CD8-positive, alpha-beta memory T cell (primary cell): ENCODE measurements at regions not wholly inside any gene's neighbourhood (a gene's known extent, or its start where the extent isn't known, plus 50 kb on each side); places are given as distances from the start of the nearest gene placed in this dataset.

Experiments used
- CTCF ChIA-PET: fragments of 350-600 bp; sonication (Branson Sonifier 250); formaldehyde crosslinking; loops from one replicate; lab custom pipeline; 2021; ENCODE audit warnings: antibody characterized with exemption; lab: Charles Lee
- POLR2A ChIA-PET: fragments of 350-600 bp; sonication (Branson Sonifier 250); formaldehyde crosslinking; loops from one replicate; lab custom pipeline; 2021; ENCODE audit warnings: antibody characterized with exemption; lab: Charles Lee
- DNase-seq, 5 donors: peaks; one replicate each; pipeline versions ENCODE4 v3.0.0 to v3.0.0-alpha.2; 2020 to 2022; ENCODE audit warnings: mixed read lengths in 1 of 5
- H3K27ac ChIP-seq: one replicate; pipeline ENCODE4 v1.7.0; 2013; ENCODE audit warnings: low read depth, mild to moderate bottlenecking, low read length, moderate library complexity
- H3K27me3 ChIP-seq: 2 replicates; pipeline ENCODE4 v1.7.0; 2013; ENCODE audit warnings: low read length, mild to moderate bottlenecking; ENCODE audit not compliant: insufficient read depth, poor library complexity, severe bottlenecking
- H3K36me3 ChIP-seq: 2 replicates; pipeline ENCODE4 v1.7.0; 2013; ENCODE audit warnings: mild to moderate bottlenecking, low read length, moderate library complexity; ENCODE audit not compliant: insufficient read depth
- H3K4me1 ChIP-seq: 2 replicates; pipeline ENCODE4 v1.7.0; 2013; ENCODE audit warnings: mild to moderate bottlenecking, low read length, moderate library complexity; ENCODE audit not compliant: insufficient read depth
- H3K4me3 ChIP-seq: 2 replicates; pipeline ENCODE4 v1.7.0; 2013; ENCODE audit warnings: mild to moderate bottlenecking, low read length
- H3K9me3 ChIP-seq: 2 replicates; pipeline ENCODE4 v1.7.0; 2013; ENCODE audit warnings: mild to moderate bottlenecking, low read length
- H3K27ac Mint-ChIP-seq, 8 donors: one replicate each; pipeline ENCODE4 v1.8.0; 2020 to 2021; ENCODE audit warnings: mixed read lengths in 8 of 8, mild to moderate bottlenecking in 6 of 8, inconsistent platforms in 3 of 8, moderate library complexity in 3 of 8
- H3K27me3 Mint-ChIP-seq, 2 donors: one replicate each; pipeline ENCODE4 v1.8.0; 2020 to 2021; ENCODE audit warnings: mixed read lengths in 2 of 2, mild to moderate bottlenecking in 1 of 2, moderate library complexity in 1 of 2
- H3K36me3 Mint-ChIP-seq, 3 donors: one replicate each; pipeline ENCODE4 v1.8.0; 2020 to 2021; ENCODE audit warnings: mixed read lengths in 3 of 3, inconsistent platforms in 1 of 3, mild to moderate bottlenecking in 1 of 3
- H3K4me1 Mint-ChIP-seq, 3 donors: one replicate each; pipeline ENCODE4 v1.8.0; 2020 to 2021; ENCODE audit warnings: mixed read lengths in 3 of 3, inconsistent platforms in 1 of 3, mild to moderate bottlenecking in 1 of 3
- H3K4me3 Mint-ChIP-seq, 7 donors: one replicate each; pipeline ENCODE4 v1.8.0; 2020 to 2021; ENCODE audit warnings: mixed read lengths in 7 of 7, mild to moderate bottlenecking in 6 of 7, moderate library complexity in 4 of 7, inconsistent platforms in 2 of 7
- H3K9me3 Mint-ChIP-seq, 5 donors: one replicate each; pipeline ENCODE4 v1.8.0; 2020 to 2022; ENCODE audit warnings: mixed read lengths in 5 of 5, mild to moderate bottlenecking in 3 of 5, moderate library complexity in 2 of 5, inconsistent platforms in 1 of 5

- CTCF ChIA-PET = no interaction called here
- no peaks in the 10 kb centered on the region for H3K36me3 Mint-ChIP-seq
- POLR2A ChIA-PET = no interaction called here
Observed at GRCh38 chr10:130967784-130968183, 343.7 kb downstream of the TCERG1L start.

GRCh38 chr10:130968511-130968910, 343.0 kb downstream of the TCERG1L start:
- Histone ChIP-seq H3K27ac (no peak overlapping the region), H3K9me3 (no peaks in the 10 kb centered on the region), H3K36me3 (no peaks in the 10 kb centered on the region), H3K27me3 (no peaks in the 10 kb centered on the region), H3K4me3 (no peak overlapping the region), H3K4me1 (no peaks in the 10 kb centered on the region)
- POLR2A ChIA-PET = no interaction called here
- CTCF ChIA-PET = no interaction called here
- H3K9me3 Mint-ChIP-seq = peaks cover 0 to 7% (median 0%) of the 10 kb centered on the region in 5 donors
- H3K36me3 Mint-ChIP-seq = no peaks in the 10 kb centered on the region
- H3K4me3 Mint-ChIP-seq = no peak overlapping the region
- DNase-seq = no peak
- no peak overlapping the region for H3K27ac Mint-ChIP-seq
- no peaks in the 10 kb centered on the region for H3K4me1 Mint-ChIP-seq
- no peaks in the 10 kb centered on the region for H3K27me3 Mint-ChIP-seq

More at GRCh38 chr10:130967784-130968183, 343.7 kb downstream of the TCERG1L start:
- no peak for DNase-seq
- Mint-ChIP-seq H3K27ac (no peak overlapping the region), H3K9me3 (peaks cover 0 to 7% (median 0%) of the 10 kb centered on the region in 5 donors), H3K27me3 (no peaks in the 10 kb centered on the region), H3K4me3 (no peak overlapping the region), H3K4me1 (no peaks in the 10 kb centered on the region)
- Histone ChIP-seq H3K4me3 (no peak overlapping the region), H3K36me3 (no peaks in the 10 kb centered on the region), H3K27ac (no peak overlapping the region), H3K27me3 (no peaks in the 10 kb centered on the region), H3K9me3 (no peaks in the 10 kb centered on the region), H3K4me1 (no peaks in the 10 kb centered on the region)

- no peaks in the 10 kb centered on the region for H3K4me1 ChIP-seq
- no peaks in the 10 kb centered on the region for H3K27me3 ChIP-seq
- Mint-ChIP-seq H3K27ac (no peak overlapping the region), H3K4me1 (no peaks in the 10 kb centered on the region), H3K9me3 (peaks cover 0 to 7% (median 0%) of the 10 kb centered on the region in 5 donors), H3K4me3 (no peak overlapping the region), H3K27me3 (no peaks in the 10 kb centered on the region), H3K36me3 (no peaks in the 10 kb centered on the region)
- H3K27ac ChIP-seq = no peak overlapping the region
- CTCF ChIA-PET = no interaction called here
- POLR2A ChIA-PET = no interaction called here
- H3K36me3 ChIP-seq = no peaks in the 10 kb centered on the region
- no peak for DNase-seq
- no peak overlapping the region for H3K4me3 ChIP-seq
- no peaks in the 10 kb centered on the region for H3K9me3 ChIP-seq
Observed at GRCh38 chr10:130968964-130969363, 342.6 kb downstream of the TCERG1L start.

- Histone ChIP-seq H3K9me3 (no peaks in the 10 kb centered on the region), H3K27ac (no peak overlapping the region), H3K4me1 (no peaks in the 10 kb centered on the region), H3K36me3 (no peaks in the 10 kb centered on the region), H3K27me3 (no peaks in the 10 kb centered on the region), H3K4me3 (no peak overlapping the region)
- ChIA-PET POLR2A (no interaction called here), CTCF (no interaction called here)
- peak overlapping the region in 1 of 7 donors; percentile 6 for H3K4me3 Mint-ChIP-seq
- DNase-seq = no peak
- H3K9me3 Mint-ChIP-seq = peaks cover 0 to 10% (median 0%) of the 10 kb centered on the region in 5 donors
- H3K36me3 Mint-ChIP-seq = no peaks in the 10 kb centered on the region
- H3K27me3 Mint-ChIP-seq = no peaks in the 10 kb centered on the region
- H3K27ac Mint-ChIP-seq = no peak overlapping the region
- no peaks in the 10 kb centered on the region for H3K4me1 Mint-ChIP-seq
Observed at GRCh38 chr10:130969700-130970099, 341.8 kb downstream of the TCERG1L start.

GRCh38 chr10:130970341-130971122, 341.0 kb downstream of the TCERG1L start:
- H3K4me1 Mint-ChIP-seq = no peaks in the 10 kb centered on the region
- no peaks in the 10 kb centered on the region for H3K27me3 ChIP-seq
- H3K9me3 ChIP-seq = no peaks in the 10 kb centered on the region
- no peaks in the 10 kb centered on the region for H3K36me3 ChIP-seq
- POLR2A ChIA-PET = no interaction called here
- H3K9me3 Mint-ChIP-seq = peaks cover 0 to 10% (median 0%) of the 10 kb centered on the region in 5 donors
- no peaks in the 10 kb centered on the region for H3K36me3 Mint-ChIP-seq
- H3K27me3 Mint-ChIP-seq = no peaks in the 10 kb centered on the region
- no peak overlapping the region for H3K4me3 ChIP-seq
- DNase-seq = no peak
- peak overlapping the region in 1 of 7 donors; percentile 51 for H3K4me3 Mint-ChIP-seq
- no peaks in the 10 kb centered on the region for H3K4me1 ChIP-seq
- no peak overlapping the region for H3K27ac Mint-ChIP-seq
- CTCF ChIA-PET = no interaction called here
- H3K27ac ChIP-seq = no peak overlapping the region

DNA sequence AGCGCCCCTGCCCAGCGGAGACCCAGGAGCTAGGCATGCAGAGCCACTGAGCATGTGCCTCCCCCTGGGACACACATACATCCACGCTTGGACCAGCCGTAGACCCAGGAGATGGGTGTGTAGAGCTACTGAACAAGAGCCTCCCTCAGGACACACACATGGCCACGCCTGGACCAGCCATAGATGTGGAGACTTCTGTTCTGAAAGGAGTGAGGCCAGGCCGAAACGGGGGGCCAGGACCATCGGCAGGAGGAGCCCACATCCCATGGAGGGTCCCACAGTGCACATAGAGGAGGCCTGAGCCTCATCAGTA, 340.4 kb downstream of the TCERG1L start:
- H3K9me3 ChIP-seq = no peaks in the 10 kb centered on the region
- Mint-ChIP-seq H3K9me3 (peaks cover 0 to 10% (median 0%) of the 10 kb centered on the region in 5 donors), H3K4me3 (no peak overlapping the region), H3K27me3 (no peaks in the 10 kb centered on the region), H3K4me1 (no peaks in the 10 kb centered on the region), H3K27ac (no peak overlapping the region), H3K36me3 (no peaks in the 10 kb centered on the region)
- H3K27me3 ChIP-seq = no peaks in the 10 kb centered on the region
- H3K4me3 ChIP-seq = no peak overlapping the region
- H3K27ac ChIP-seq = no peak overlapping the region
- no peak for DNase-seq
- ChIA-PET POLR2A (no interaction called here), CTCF (no interaction called here)
- H3K4me1 ChIP-seq = no peaks in the 10 kb centered on the region
- H3K36me3 ChIP-seq = no peaks in the 10 kb centered on the region

DNA sequence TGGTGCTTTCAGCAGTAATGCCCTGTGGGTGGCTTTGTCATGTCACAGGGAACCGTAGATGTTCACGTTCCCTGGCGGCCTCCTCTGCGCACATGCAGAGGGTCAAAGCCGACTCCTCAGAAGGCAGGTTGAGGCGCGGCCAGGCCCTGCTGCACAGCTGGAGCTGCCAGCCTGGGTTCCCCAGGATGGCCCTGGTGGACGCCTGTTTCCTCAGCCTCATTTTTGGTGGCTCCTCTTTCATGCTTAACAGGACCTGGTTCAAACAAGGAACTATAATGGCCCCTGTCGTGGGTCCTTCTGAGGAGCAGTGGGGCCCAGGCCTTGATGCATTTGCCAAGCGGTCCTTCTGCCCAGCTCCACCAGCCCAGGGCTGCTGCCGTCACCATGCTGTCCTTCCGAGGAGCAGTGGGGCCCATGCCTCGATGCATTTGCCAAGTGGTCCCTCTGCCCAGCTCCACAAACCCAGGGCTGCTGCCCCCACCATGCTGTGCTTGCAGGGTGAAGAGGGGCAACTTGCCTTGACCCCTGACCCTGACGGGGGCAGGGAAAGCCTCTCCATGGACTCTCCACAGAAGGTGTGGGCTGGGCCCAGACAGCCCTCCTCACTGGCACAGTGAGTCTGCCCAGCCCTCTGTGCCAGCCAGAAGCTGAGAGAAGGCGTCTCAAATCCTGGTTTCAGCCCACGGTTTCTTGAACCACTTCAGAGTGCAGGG, 338.2 kb downstream of the TCERG1L start:
- DNase-seq = peak in 1 of 5 donors; percentile 24
- H3K4me3 Mint-ChIP-seq = no peak overlapping the region
- no peaks in the 10 kb centered on the region for H3K27me3 ChIP-seq

DNA sequence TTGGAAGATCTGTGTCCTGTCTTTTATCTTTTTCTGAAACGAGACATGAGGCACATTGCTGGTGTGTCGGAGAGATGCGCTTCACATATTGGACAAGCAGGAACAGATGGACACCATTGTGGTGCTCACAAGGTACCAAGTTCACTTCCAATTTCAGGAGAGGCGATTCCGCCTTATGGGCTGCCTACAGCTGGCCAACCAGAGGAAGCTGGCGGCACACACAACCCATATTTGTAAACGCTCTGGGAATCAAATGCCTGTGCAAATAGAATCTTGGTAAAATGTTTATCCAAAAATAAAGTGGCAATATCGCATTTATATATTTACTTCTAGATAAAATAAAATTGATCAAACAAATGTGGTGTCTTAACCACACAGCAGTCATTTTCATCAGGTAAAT, 337.4 kb downstream of the TCERG1L start:
- Mint-ChIP-seq H3K9me3 (peaks cover 0 to 13% (median 2%) of the 10 kb centered on the region in 5 donors), H3K27ac (no peak overlapping the region), H3K27me3 (no peaks in the 10 kb centered on the region), H3K36me3 (no peaks in the 10 kb centered on the region), H3K4me3 (no peak overlapping the region), H3K4me1 (no peaks in the 10 kb centered on the region)
- peak in 1 of 5 donors; percentile 18 for DNase-seq
- CTCF ChIA-PET = no interaction called here
- Histone ChIP-seq H3K4me3 (no peak overlapping the region), H3K27ac (no peak overlapping the region), H3K27me3 (no peaks in the 10 kb centered on the region), H3K36me3 (no peaks in the 10 kb centered on the region), H3K4me1 (no peaks in the 10 kb centered on the region), H3K9me3 (no peaks in the 10 kb centered on the region)
- POLR2A ChIA-PET = no interaction called here

More for the DNA sequence above, 338.2 kb downstream of the TCERG1L start:
- no peaks in the 10 kb centered on the region for H3K27me3 Mint-ChIP-seq
- H3K9me3 Mint-ChIP-seq = peaks cover 0 to 13% (median 2%) of the 10 kb centered on the region in 5 donors
- H3K36me3 ChIP-seq = no peaks in the 10 kb centered on the region
- ChIA-PET POLR2A (no interaction called here), CTCF (no interaction called here)
- H3K9me3 ChIP-seq = no peaks in the 10 kb centered on the region
- no peak overlapping the region for H3K27ac ChIP-seq
- no peaks in the 10 kb centered on the region for H3K4me1 ChIP-seq
- H3K36me3 Mint-ChIP-seq = no peaks in the 10 kb centered on the region
- no peak overlapping the region for H3K4me3 ChIP-seq
- H3K4me1 Mint-ChIP-seq = no peaks in the 10 kb centered on the region
- no peak overlapping the region for H3K27ac Mint-ChIP-seq
